ENCODE measurements at regions not wholly inside any gene's neighbourhood (a gene's known extent, or its start where the extent isn't known, plus 50 kb on each side); places are given as distances from the start of the nearest gene placed in this dataset.

DNA sequence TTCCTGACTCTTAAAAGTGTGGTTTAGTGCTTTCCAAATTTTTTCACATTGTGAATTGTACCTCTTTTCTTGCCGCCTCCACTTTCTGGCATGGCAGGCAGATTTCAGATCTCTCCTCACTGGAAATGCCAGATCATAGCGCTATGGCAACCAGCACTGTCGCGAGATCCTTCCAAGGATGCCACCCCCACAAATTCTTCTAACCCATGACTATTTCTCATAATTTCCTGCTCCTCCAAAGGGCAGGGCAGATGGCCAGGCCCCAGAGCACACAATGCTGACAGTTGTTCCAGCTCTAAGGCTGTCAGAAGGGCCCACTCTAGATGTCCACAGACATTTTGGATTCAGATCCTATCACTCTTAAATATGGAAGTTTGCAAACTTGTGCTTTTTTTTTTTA, 446.2 kb upstream of the RIOK2 start:
- DNase-seq (ENCODE audit: extremely low read depth, low read depth): peak; percentile 45
- TF ChIP-seq, protein P1, sequence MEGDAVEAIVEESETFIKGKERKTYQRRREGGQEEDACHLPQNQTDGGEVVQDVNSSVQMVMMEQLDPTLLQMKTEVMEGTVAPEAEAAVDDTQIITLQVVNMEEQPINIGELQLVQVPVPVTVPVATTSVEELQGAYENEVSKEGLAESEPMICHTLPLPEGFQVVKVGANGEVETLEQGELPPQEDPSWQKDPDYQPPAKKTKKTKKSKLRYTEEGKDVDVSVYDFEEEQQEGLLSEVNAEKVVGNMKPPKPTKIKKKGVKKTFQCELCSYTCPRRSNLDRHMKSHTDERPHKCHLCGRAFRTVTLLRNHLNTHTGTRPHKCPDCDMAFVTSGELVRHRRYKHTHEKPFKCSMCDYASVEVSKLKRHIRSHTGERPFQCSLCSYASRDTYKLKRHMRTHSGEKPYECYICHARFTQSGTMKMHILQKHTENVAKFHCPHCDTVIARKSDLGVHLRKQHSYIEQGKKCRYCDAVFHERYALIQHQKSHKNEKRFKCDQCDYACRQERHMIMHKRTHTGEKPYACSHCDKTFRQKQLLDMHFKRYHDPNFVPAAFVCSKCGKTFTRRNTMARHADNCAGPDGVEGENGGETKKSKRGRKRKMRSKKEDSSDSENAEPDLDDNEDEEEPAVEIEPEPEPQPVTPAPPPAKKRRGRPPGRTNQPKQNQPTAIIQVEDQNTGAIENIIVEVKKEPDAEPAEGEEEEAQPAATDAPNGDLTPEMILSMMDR (IDR thresholded peaks at IDR 0.05; ENCODE audit: low read depth, low read length): no peak

DNA sequence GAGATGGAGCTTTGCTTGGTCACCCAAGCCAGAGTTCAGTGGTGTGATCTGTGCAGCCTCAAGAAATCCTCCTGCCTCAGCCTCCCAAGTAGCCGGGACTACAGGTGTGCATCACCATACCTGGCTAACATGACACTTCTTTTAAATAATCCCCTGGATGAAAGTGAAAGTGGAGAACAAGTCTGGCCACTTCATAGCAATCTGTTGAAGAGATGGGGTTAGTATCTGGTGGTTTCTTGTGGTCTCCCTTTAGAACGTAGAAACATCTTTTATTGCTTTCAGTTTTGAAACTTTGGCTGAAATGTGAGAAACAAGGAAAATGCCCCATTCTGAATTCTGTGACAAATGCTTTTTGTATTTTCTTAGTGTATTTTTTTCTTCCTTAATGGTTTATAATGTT, 452.5 kb upstream of the RIOK2 start:
- TF ChIP-seq, protein P1 (IDR thresholded peaks at IDR 0.05; ENCODE audit: low read depth, low read length): no peak
- no peak for DNase-seq (ENCODE audit: extremely low read depth, low read depth)

- peak; percentile 31 for DNase-seq (ENCODE audit: extremely low read depth, low read depth)
Observed at GRCh38 chr5:97636766-97637165, 453.7 kb upstream of the RIOK2 start.

DNA sequence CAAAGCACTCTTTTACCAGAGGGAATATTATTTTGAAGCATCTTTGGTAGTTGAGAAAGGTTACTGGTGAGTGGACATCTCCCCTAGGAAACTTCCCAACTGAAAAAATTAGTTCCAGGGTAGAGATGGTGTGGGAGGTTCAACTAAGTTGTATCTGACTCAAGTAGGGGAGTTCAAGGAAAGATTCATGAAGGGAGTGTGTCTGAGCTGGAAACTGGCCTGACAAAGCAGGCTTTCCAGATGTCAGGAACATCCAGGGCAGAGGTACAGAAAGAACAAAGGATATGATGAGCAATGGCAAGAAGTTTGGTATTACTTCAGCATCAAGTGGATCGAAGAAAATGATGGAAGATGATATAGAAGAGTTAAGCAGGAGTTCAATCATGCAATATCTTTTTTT, 458.0 kb upstream of the RIOK2 start:
- DNase-seq (ENCODE audit: extremely low read depth, low read depth): no peak
- TF ChIP-seq, protein P1 (IDR thresholded peaks at IDR 0.05; ENCODE audit: low read depth, low read length): no peak

More at GRCh38 chr5:97636766-97637165, 453.7 kb upstream of the RIOK2 start:
- TF ChIP-seq, protein P1 (IDR thresholded peaks at IDR 0.05; ENCODE audit: low read depth, low read length): no peak

GRCh38 chr5:97644206-97644605, 461.2 kb upstream of the RIOK2 start:
- TF ChIP-seq, protein P1 (IDR thresholded peaks at IDR 0.05; ENCODE audit: low read depth, low read length): no peak
- no peak for DNase-seq (ENCODE audit: extremely low read depth, low read depth)

GRCh38 chr5:97644896-97645295, 461.8 kb upstream of the RIOK2 start:
- TF ChIP-seq, protein P1 (IDR thresholded peaks at IDR 0.05; ENCODE audit: low read depth, low read length): no peak

DNA sequence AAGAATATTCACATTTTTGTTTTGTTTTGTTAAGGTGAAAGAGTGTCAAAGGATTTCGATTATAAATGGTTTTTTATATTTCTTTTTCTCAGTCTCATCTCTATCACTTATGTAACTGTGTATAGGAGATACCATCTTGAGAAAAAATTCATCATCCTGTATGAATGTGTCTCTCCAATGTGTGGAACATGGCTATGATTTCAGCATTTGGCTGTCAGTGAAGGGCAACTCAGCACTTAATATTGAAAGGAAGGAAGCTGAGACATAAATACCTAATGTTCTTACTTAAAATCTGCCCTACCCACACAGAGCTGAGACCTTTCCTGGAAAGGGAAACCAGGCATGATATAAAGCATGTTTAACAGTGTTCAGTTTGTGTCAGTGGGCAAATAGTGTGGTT, 474.2 kb upstream of the RIOK2 start:
- DNase-seq (ENCODE audit: extremely low read depth, low read depth): no peak
- TF ChIP-seq, protein P1 (IDR thresholded peaks at IDR 0.05; ENCODE audit: low read depth, low read length): no peak

More at GRCh38 chr5:97644896-97645295, 461.8 kb upstream of the RIOK2 start:
- DNase-seq (ENCODE audit: extremely low read depth, low read depth): no peak

Data from AG09319 (cell line).